HCT116 (cell line): ENCODE measurements at regions not wholly inside any gene's neighbourhood (a gene's known extent, or its start where the extent isn't known, plus 50 kb on each side); places are given as distances from the start of the nearest gene placed in this dataset.

Experiments used
- ATAC-seq: fragments of 200-7000 bp; cut with Tn5 transposase; 2 replicates; pipeline ENCODE4 v1.9.1; 2020; ENCODE audit warnings: mild to moderate bottlenecking, moderate library complexity
- BruUV-seq: library from RNA; stranded (reverse); fragments of 400-500 nt; replicated peaks from 2 replicates; lab custom pipeline; 2021; lab: Mats Ljungman, UMichigan
- CTCF ChIA-PET: fragments of 300-600 bp; sonication (Branson Sonifier 250); formaldehyde crosslinking; loops from one replicate; lab custom pipeline; 2021; ENCODE audit warnings: antibody characterized with exemption; lab: Charles Lee
- POLR2A ChIA-PET: fragments of 300-600, 350-600 bp; sonication (Branson Sonifier 250); formaldehyde crosslinking; loops from one replicate; lab custom pipeline; 2021; ENCODE audit warnings: antibody characterized with exemption; lab: Charles Lee
- RAD21 ChIA-PET, 2 experiments: fragments of 300-600 bp; sonication (Branson Sonifier 250); formaldehyde crosslinking; loops; one replicate each; lab custom pipeline; 2023; ENCODE audit warnings: low total read pairs in 2 of 2; ENCODE audit not compliant: uncharacterized antibody in 2 of 2, unreplicated experiment in 2 of 2, low non-redundant PET in 1 of 2; lab: Charles Lee
- DNase-seq: peaks from one replicate; pipeline ENCODE4 v3.0.0-alpha.2; 2010; ENCODE audit warnings: low read depth, low spot score
- H2AFZ ChIP-seq: fragments of 200-600 bp; shearing (Covaris generic), sonication (generic); 2 replicates; pipeline ENCODE4 v1.6.1; 2017; ENCODE audit warnings: low read depth, mixed run types, mixed read lengths, antibody characterized with exemption, low read length; ENCODE audit not compliant: poor library complexity, severe bottlenecking
- H3K27ac ChIP-seq: 2 replicates; pipeline ENCODE4 v1.5.1; 2012; ENCODE audit warnings: low read depth, low read length
- H3K27me3 ChIP-seq: fragments of 200-600 bp; sonication (generic); 2 replicates; pipeline ENCODE4 v1.6.1; 2016; ENCODE audit warnings: mixed run types, low read length, mixed read lengths; ENCODE audit not compliant: insufficient read depth
- H3K36me3 ChIP-seq, 2 experiments: fragments of 200-500 bp in 1 of 2; fragments of 200-600 bp in 1 of 2; sonication (Bioruptor generic) in 1 of 2; sonication (generic) in 1 of 2; 2 replicates each; pipeline versions ENCODE4 v1.5.1 to v1.6.1; 2014 to 2016; ENCODE audit warnings: low read length in 2 of 2, inconsistent platforms in 1 of 2, mixed read lengths in 1 of 2, mixed run types in 1 of 2; ENCODE audit not compliant: insufficient read depth in 2 of 2, control insufficient read depth in 1 of 2
- H3K4me1 ChIP-seq, 2 experiments: fragments of 200-600 bp in 1 of 2; sonication (generic) in 1 of 2; 2 replicates each; pipeline versions ENCODE4 v1.5.1 to v1.6.1; 2012 to 2017; ENCODE audit warnings: low read length in 2 of 2, inconsistent platforms in 1 of 2, mild to moderate bottlenecking in 1 of 2, mixed read lengths in 1 of 2, mixed run types in 1 of 2, moderate library complexity in 1 of 2; ENCODE audit not compliant: insufficient read depth in 2 of 2, control insufficient read depth in 1 of 2
- H3K4me2 ChIP-seq: fragments of 200-600 bp; sonication (generic); 2 replicates; pipeline ENCODE4 v1.6.1; 2017; ENCODE audit warnings: mixed run types, low read length, mixed read lengths
- H3K4me3 ChIP-seq, 2 experiments: fragments of 200-600 bp in 1 of 2; sonication (generic) in 1 of 2; replicated peaks in 1 of 2; 2 replicates each; pipeline ENCODE4 v1.5.1; 2011 to 2016; ENCODE audit warnings: low read length in 2 of 2, control low read depth in 1 of 2, low read depth in 1 of 2, mild to moderate bottlenecking in 1 of 2, mixed read lengths in 1 of 2, mixed run types in 1 of 2
- H3K79me2 ChIP-seq: fragments of 200-600 bp; sonication (generic); 2 replicates; pipeline ENCODE4 v1.6.1; 2017; ENCODE audit warnings: mild to moderate bottlenecking, mixed run types, low read length, moderate library complexity, mixed read lengths; ENCODE audit not compliant: insufficient read depth
- H3K9ac ChIP-seq: fragments of 200-600 bp; sonication (generic); 2 replicates; pipeline ENCODE4 v1.6.1; 2016; ENCODE audit warnings: low read length, mixed read lengths
- H3K9me2 ChIP-seq: fragments of 200-600 bp; sonication (generic), shearing (Covaris generic); 2 replicates; pipeline ENCODE4 v1.6.1; 2017; ENCODE audit warnings: mixed run types, mild to moderate bottlenecking, moderate library complexity; ENCODE audit not compliant: insufficient read depth
- H3K9me3 ChIP-seq, 2 experiments: fragments of 200-500 bp in 1 of 2; fragments of 200-600 bp in 1 of 2; sonication (Bioruptor generic) in 1 of 2; sonication (generic) in 1 of 2; 2 replicates each; pipeline ENCODE4 v1.6.1; 2014 to 2017; ENCODE audit warnings: low read length in 2 of 2, mixed read lengths in 2 of 2, inconsistent platforms in 1 of 2, low read depth in 1 of 2, mild to moderate bottlenecking in 1 of 2, mixed run types in 1 of 2, moderate library complexity in 1 of 2; ENCODE audit not compliant: control insufficient read depth in 1 of 2, insufficient read depth in 1 of 2
- H4K20me1 ChIP-seq: fragments of 200-600 bp; sonication (generic), shearing (Covaris generic); 2 replicates; pipeline ENCODE4 v1.6.1; 2017; ENCODE audit warnings: mixed run types, mild to moderate bottlenecking, moderate library complexity; ENCODE audit not compliant: insufficient read depth
- CTCF ChIP-seq, 3 experiments: fragments of 200-600 bp in 1 of 3; sonication (generic) in 1 of 3; IDR thresholded peaks in 2 of 3; conservative IDR thresholded peaks in 1 of 3; 2 replicates each; pipeline ENCODE4 v1.5.1; 2012 to 2017; ENCODE audit warnings: low read depth in 2 of 3, low read length in 2 of 3, antibody characterized with exemption in 1 of 3, borderline replicate concordance in 1 of 3, control low read depth in 1 of 3, mild to moderate bottlenecking in 1 of 3, mixed read lengths in 1 of 3, mixed run types in 1 of 3, moderate library complexity in 1 of 3; ENCODE audit not compliant: insufficient read depth in 1 of 3
- FOSL1 ChIP-seq: IDR thresholded peaks from 2 replicates; pipeline ENCODE4 v1.6.1; 2012; ENCODE audit warnings: low read depth
- MAX ChIP-seq: IDR thresholded peaks from 2 replicates; pipeline ENCODE4 v1.6.1; 2012
- POLR2AphosphoS5 ChIP-seq: IDR thresholded peaks from 2 replicates; pipeline ENCODE4 v1.6.1; 2011; ENCODE audit warnings: mild to moderate bottlenecking, low read depth, low read length, moderate library complexity
- TCF7L2 ChIP-seq: IDR thresholded peaks from 2 replicates; pipeline ENCODE4 v1.7.0; 2011; ENCODE audit warnings: borderline replicate concordance, inconsistent platforms; ENCODE audit not compliant: insufficient read depth, insufficient read length; ENCODE audit errors: extremely low read depth
- ZBTB33 ChIP-seq: IDR thresholded peaks from 2 replicates; pipeline ENCODE4 v1.6.1; 2011; ENCODE audit warnings: mild to moderate bottlenecking, low read length, moderate library complexity; ENCODE audit not compliant: insufficient replicate concordance; ENCODE audit errors: extremely low read depth
- intact Hi-C: fragments of 100-400 bp; cut with micrococcal nuclease; formaldehyde crosslinking; loops from 2 replicates; pipeline ENCODE4 v1.10.0; 2022

- intact Hi-C loops, result no loop called here
- Histone ChIP-seq H4K20me1 (no peaks in the 10 kb centered on the region), H3K27me3 (no peaks in the 10 kb centered on the region), H3K9ac (no peak overlapping the region), H2AFZ (no peak overlapping the region), H3K9me3 (no peaks in the 10 kb centered on the region), H3K27ac (no peak overlapping the region), H3K4me3 (no peak overlapping the region), H3K4me2 (no peak overlapping the region), H3K79me2 (no peaks in the 10 kb centered on the region), H3K4me1 (no peaks in the 10 kb centered on the region), H3K9me2 (no peaks in the 10 kb centered on the region), H3K36me3 (no peaks in the 10 kb centered on the region)
- CTCF ChIA-PET, result no interaction called here
- POLR2A ChIA-PET, result no interaction called here
- BruUV-seq, result no TSS peak
- DNase-seq, result no peak
- ATAC-seq, result no peak
- no peak for TF ChIP-seq CTCF (IDR thresholded peaks at IDR 0.05 in 2 of 3, conservative IDR thresholded peaks at IDR 0.05 in 1 of 3; ENCODE audit: borderline replicate concordance in 1 of 3, insufficient read depth in 1 of 3, low read depth in 2 of 3, low read length in 2 of 3)
- no peak for TF ChIP-seq MAX
- no peak for TF ChIP-seq TCF7L2
- no peak for TF ChIP-seq ZBTB33
- no peak for TF ChIP-seq POLR2AphosphoS5
- TF ChIP-seq FOSL1, result no peak
- RAD21 ChIA-PET, result no interaction called here
These were observed 621.2 kb downstream of the DNAJB9 start for GRCh38 chr7:109190766-109191398.
